GM21786 (cell line): ENCODE measurements at regions not wholly inside any gene's neighbourhood (a gene's known extent, or its start where the extent isn't known, plus 50 kb on each side); places are given as distances from the start of the nearest gene placed in this dataset.
"Not testable (repeated sequence)": the region's sequence is repeated elsewhere in the genome, so short reads cannot be mapped to it uniquely, and the experiment has no call there.

ENCODE experiments used
- ATAC-seq: cut with Tn5 transposase; IDR thresholded peaks from one replicate; pipeline ENCODE4 v1.9.1; 2021; ENCODE audit not compliant: unreplicated experiment

DNA sequence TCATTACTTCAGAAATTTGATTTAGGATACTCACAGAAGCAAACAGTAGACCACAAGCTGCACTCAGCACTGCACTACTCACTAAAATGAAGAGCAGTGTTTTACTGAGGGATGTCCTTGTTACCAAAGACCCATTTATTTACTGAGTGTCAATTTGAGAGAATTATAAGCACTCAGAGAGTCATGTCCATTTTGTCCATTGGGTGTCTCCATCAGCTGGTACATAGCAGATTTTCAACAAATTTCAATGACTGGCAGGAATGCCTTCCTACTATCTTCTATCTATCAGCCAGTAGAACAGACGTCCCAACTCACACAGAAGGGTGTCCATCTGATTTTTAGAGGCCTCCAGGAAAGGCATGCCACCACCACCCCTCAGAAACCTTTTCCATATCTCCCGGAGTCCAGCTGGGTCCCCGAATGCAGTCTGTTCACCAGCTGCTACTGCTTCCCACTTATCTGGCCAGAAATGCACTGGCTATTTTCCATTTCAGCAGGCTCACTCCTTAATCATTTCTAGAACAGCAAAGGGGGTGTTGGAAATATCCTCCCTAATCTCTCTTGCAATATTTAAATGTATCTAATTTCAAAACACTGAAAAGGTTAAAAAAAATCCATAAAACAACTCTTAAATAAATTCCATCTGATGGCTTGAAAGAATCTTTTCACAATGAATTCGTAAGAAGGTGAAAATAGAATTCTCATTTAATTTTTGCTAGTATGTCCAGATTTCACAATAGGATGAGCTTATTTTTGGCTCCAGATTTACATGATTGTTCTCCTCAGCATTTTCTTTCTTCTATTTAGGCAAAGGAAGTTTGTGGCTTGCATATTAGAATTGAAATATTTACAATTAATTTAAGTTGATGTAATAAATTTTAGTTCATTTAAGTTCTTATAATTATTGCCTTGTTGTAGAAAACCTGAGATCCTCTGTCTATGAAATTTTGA lies 1164.0 kb upstream of the CELF2 start:
- no peak for ATAC-seq

DNA sequence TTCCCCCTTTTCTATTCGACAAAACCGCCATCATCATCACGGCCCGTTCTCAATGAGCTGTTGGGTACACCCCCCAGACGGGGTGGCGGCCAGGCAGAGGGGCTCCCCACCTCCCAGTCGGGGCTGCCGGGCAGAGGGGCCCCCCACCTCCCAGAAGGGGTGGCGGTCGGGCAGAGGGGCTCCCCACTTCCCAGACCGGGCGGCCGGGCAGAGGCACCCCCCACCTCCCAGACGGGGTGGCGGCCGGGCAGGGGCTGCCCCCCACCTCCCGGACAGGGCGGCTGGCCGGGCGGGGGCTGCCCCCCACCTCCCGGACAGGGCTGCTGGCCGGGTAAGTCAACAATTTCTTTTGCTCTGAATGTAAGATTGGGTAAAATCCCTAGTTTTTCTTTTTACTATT lies 1162.2 kb upstream of the CELF2 start:
- not testable (repeated sequence) for ATAC-seq

DNA sequence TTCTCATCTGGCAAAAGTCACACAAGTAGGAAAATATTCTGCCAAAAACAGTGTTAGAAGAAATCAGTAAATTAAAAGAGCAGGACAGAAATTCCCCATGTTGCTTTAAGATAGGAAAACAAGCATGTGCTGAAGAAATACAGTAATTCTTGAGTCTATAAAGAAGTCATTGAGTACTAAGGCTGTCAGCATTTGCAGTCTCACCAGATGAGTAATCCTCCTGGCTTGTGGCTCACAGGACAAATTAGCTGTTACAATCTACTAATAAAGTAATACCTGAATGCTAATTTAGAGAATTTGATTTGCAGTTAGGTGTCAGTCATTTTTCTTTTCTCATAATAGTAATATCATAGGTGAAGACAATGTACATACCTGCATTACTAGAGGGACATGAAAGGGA lies 1158.9 kb upstream of the CELF2 start:
- ATAC-seq, result no peak

DNA sequence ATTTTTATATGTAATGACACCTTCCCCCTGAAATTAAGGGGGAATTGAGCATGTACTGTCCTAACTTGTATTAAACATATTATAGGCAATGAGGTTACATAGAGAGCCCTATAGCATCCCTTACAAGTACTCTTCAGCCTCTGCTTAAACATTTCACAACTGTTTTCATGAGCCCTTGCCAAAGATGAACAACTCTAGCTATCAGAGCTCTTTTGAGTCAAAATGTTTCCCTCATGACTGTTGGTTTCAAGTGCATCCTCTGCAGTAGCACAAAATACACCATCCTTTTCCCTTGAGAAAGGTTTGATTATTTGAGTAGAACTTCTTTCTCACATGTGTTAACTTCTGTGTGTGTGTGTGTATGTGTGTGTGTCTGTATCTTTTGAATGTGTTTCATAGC lies 1157.6 kb upstream of the CELF2 start:
- ATAC-seq, result no peak

DNA sequence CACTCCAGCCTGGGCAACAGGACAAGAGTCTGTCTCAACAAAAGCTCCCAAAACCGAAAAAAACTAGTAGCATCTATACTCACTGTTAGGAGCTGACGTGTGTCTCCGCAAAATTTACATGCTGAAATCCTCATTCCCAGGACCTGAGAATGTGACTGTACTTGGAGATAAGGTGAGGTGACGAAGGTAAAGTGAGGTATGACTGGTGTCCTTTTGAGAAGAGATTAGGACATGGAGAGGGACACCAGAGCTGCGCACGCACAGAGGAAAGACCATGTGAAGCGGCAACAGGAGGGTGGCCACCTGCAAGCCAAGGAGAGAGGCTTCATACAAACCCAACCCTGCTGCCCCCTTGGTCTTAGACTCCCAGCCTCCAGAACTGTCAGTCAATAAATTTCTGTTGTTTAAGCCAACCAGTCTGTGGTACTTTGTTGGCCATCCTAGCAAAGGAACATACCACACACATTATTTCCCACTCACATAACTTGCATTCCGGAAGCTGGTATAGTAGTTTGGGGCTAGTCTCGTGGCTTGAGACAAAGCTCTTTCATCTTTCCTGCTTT lies 1154.0 kb upstream of the CELF2 start:
- no peak for ATAC-seq

DNA sequence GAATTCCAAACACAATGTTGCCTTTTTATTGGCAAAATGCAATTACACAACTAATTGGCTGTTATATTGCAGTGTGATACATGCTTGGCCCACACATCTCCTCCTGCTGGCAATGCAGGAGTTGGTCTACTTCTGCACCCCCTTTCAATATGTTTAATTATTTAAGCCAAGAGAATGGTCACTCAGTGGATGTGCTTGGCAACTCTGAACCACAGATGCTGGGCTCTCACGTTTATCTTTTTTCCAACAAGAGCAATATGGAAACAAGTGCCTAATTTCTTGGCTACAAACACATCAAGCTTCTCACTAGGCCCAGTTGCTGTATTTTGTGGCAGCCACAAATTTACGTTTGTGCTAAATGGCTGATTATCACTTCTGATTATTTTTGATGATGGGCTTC lies 1149.2 kb upstream of the CELF2 start:
- no peak for ATAC-seq

DNA sequence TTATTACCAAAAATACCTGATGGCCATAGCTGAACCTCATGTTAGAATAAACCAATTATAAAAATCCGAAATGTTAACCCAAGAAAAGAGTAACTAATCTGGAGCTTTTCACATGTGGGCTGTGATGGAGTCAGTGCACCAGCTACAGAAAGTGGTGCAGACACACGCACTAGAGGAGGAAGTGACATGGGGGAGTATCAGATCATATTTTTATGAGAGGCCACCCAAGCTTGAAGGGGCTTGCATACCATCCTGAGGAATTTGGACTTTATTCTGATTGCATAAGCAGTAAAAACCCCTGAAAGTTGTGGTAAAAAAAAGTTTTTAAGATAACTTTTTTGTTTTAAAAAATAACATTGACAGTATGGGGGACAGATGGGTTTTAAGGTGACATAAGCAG lies 1148.5 kb upstream of the CELF2 start:
- ATAC-seq, result no peak

DNA sequence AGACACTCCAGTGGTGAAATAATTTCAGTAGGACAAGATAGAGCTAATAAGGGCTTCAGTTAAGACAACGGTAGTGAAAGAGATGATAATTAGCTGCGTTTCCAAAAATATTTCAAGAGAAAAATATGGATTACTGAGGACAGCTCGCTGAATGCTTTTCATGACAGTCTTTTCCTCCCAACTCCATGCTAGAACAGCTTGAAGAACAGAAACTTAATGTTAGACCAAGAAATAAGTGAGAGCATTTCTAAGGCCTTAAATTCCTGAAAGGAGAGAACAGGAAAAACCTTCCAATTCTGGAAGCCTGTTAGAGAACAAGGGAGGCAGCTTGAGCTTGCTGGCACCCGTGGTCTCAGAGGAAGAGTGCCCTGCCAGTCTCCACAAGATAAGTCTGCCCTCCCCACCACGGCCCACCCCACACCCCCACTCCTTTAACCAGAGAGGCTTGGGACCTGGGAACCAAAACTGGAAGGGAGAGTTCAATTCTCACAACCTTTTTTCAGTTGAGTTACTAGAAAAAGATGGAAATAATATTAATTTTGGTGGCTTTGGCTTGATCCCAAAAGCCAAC lies 1148.0 kb upstream of the CELF2 start:
- ATAC-seq, result no peak

DNA sequence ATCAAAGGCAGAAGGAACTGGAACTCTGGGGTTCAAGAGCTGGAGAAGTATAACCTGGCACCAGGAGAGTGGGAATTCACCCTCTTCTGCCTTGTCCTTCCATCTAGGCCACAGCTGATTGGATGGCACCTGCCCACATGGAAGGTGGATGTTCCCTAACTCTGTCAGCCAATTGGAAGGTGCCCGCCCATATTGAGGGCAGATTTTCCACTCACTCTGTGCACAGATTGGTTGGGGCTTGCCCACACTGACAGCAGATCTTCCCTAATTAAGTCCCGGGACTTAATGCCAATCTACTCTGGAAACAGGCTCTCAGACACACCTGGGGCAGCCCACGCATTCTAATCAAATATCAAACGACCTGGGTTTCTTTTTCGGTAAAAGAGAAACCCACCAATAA lies 1142.3 kb upstream of the CELF2 start:
- ATAC-seq, result no peak

DNA sequence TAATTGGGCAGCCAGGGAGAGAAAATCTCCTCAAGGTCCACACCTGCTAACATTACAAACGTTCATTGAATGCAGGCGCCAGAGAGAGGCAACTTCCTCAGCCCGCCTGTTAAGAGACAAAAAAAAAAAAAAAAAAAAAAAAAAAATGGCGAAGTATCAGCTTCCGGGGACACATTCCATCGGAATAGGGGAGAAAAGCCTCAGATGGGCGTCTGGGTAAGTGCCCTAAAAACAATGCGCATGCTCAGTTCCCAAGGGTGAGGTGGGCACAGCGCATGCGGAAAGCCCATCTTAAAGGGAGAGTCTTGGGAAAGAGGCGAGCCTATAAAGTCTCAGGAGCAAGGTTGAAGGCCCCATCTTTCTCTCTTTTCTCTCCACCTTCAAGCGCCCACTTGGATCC lies 1139.7 kb upstream of the CELF2 start:
- no peak for ATAC-seq

DNA sequence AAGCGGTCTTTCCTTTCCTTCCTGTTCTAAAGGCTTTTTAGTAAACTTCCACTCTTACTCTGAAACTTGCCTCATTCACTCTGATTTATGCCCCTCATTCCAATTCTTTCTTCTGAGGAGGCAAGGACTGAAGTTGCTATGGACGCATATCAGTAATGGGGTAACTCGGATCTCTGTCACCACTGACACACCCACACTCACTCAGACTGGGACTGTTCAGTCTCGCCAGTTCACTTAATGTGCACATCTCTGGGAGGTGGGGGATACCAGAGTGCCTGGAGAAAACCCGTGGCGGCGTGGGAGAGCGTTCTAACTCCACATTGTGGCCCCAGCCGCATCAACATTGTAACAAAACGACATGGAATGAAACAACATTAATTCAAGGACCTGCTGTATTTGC lies 1139.3 kb upstream of the CELF2 start:
- no peak for ATAC-seq

DNA sequence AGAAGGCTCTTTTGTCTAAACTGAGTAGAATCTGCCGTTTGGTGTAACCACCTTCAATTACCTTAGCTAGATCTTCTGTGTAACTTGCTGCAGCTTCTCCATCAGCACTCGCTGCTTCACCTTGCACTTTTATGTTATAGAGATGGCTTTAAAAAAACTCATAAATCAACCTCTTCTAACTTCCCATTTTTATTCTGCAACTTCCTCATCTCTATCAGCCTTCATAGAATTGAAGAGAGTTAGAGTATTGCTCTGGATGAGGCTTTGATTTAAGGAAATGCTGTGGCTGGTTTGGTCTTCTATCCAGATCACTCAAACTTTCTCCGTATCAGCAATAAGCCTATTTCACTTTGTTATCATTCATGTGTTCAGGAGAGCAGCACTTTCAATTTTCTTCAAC lies 1131.9 kb upstream of the CELF2 start:
- no peak for ATAC-seq

DNA sequence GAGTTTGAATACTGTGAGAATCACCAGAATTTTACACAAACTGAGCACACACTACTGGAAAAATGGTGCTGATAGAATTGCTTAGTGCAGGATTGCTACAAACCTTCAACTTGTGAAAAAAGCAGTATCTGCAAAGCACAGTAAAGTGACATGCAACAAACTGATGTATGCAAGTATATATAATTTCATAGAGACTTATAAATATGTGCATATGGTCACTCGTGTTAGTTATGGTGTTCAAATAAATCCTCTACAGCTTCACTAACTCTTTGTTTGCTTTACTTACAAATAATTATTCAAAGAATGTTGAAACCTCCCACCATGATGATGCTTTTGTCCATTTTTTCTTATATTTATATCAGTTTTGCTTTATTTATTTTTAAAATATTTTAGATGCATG lies 1130.9 kb upstream of the CELF2 start:
- ATAC-seq, result no peak

DNA sequence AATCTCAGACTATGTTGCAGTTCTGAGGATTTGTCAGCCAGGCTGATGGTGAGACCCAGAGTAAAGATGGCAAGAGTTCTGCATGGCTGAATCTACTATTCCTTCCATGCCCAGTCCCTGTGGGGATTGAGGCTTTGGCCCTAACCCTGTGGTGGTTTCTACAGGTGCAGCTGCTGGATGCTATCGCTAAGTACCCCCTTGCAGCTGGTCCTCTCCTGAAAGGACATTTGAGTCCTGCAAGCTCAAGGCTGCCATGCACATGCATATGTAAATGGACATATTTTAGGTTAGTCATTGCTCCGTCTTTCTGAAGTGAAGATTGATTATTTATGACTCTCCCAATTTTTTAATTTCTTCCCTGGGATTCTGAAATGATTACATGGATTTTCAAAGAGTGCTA lies 1122.2 kb upstream of the CELF2 start:
- ATAC-seq, result no peak

DNA sequence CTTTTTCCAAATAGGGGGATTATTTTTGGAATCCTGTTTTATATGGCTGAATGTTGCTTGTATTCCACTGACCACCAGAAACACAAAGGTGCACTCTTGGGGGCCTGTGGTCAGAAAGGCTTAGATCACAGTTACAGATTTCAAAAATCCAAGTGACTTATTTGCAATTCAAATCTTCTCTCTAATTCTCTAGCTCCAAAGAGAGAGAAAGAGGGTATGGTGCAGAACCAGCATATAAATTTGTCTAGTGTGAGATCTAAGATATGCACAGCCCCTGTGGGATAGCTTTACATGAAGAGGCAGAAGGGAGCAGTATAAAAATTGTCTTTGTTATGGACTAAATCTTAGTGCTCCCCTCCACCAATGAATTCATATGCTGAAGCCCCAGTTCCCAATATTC lies 1121.7 kb upstream of the CELF2 start:
- no peak for ATAC-seq

DNA sequence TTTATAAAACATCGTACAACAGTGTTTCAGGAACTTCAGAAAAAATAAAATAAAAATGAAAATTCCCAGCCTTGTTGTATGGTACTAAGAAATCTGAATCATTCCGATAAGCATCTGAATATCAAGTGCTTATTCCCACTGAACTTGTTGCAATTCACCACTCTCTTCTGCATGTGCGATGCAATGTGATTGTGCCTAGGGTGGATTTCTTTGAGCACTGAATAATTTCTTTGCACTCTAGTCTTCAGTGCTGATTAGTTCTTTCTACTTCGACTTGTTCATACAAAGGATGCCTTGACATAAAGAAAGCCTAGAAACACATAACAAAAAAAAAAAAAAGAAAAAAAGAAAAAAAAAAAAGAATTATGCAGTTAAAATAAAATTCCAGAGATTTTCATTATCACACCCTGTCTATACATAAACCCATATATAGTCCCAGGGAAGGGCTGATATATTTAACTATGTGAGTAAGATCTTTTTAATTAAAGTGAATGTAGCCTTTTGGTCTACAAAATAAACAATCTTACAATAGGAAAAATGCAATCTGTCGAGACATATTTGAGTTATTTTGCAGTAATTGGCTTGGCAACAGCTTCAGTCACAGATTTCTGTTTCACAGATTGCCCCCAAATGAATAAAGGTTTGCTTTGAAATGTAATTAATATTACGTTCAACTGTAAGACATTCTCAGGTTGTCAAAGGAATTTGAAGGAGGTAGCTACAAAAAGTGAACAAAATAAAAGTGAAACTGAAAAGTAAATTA lies 1118.9 kb upstream of the CELF2 start:
- ATAC-seq, result no peak

DNA sequence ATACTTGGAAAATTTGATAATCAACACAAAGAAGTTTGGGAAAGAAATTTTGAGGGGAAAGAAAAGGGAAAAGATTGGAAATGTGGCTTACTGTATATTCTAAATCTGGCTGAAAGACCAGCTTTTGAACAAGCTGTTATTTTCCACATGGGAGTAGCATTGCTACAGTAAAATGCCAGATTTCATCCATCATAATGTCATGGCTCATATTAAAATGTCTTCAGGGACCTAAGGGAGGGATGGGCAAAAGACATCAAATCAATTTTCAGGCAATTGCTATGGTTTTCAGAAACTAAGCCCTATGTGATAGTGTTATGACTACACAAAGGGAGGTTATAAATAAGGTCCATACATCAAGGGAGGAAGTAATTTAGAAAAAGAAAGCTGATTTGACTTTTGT lies 1116.9 kb upstream of the CELF2 start:
- ATAC-seq, result no peak

DNA sequence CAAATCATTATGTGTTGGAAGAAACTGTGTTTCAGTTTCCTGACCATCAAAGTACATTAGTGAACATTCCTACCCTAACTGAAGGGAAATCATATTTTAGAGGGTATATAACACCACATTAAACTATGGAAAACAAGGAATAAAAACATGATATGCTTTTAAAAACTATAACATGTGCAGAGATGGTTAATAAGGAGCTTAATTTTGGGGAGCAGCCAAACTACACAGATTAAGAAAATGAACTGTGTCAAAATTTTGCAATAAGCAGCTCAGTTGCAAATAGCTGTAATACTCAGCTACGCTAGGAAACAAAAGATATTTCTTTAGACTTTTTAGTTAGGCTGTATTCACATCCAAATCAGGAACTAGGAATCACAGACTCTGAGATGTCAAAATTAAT lies 1115.7 kb upstream of the CELF2 start:
- no peak for ATAC-seq

DNA sequence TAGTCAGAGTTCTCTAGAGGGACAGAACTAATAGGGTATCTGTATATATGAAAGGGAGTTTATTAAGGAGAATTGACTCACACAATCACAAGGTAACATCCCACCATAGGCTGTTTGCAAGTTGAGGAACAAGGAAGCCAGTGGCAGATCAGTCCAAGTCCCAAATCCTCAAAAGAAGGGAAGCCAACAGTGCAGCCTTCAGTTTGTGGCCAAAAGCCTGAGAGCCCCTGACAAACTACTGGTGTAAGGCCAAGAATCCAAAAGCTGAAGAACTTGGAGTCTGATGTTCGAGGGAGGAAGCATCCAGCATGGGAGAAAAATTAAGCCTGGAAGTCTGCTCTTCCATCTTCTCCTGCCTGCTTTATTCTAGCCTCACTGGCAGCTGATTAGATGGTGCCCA lies 1107.2 kb upstream of the CELF2 start:
- ATAC-seq, result no peak

DNA sequence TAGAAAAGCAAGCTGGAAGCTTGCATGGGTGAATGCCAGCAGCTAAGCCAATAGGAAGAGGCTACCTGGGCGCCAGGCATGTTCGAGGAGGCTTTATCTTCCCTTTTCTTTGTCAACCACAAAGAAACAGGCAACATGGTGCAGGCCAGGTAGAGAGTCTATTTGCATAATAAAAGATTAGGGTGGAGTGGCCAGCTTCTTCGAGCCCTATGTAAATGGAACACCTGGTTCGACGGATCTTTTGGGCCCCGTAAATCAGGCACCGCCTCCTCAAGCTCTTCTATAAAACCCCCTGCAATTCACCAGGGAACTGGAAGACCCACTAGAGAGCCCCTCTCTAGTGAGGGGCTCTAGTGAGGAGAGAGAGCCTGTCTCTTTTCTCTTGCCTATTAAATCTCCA lies 1106.2 kb upstream of the CELF2 start:
- no peak for ATAC-seq

DNA sequence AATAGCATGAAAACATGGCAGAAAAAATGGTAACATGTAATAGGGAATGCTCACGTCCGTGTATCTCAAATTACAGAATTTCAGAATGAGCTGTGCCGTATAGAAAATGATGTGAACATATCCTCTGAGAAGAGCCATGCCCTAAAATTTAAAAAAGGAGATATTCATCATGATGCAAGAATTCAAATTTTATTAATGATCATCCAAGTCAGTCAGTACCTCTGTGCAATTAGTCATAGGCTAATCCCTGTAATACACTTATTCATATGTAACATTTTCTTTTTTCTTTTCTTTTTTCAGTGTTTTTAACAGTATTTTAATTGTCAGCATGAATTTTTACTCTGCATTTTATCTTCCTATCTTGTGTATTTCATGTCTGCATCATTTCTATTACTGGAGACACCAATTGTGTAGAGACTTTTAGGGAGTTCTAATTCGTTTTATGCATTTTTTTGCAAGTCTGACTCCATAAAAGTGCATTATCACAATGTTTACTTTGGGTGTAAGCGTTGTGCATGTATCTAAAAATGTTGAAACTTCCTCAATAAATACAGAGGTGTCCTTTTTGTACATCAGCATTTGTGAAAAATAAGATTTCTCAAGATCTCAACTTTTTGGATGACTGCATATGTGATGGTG lies 1103.7 kb upstream of the CELF2 start:
- no peak for ATAC-seq
